HG02970 (cell line): ENCODE measurements at regions not wholly inside any gene's neighbourhood (a gene's known extent, or its start where the extent isn't known, plus 50 kb on each side); places are given as distances from the start of the nearest gene placed in this dataset.
"Not testable (repeated sequence)": the region's sequence is repeated elsewhere in the genome, so short reads cannot be mapped to it uniquely, and the experiment has no call there.

Experiments used
- ATAC-seq: cut with Tn5 transposase; IDR thresholded peaks from one replicate; pipeline ENCODE4 v1.9.1; 2021; ENCODE audit warnings: mild to moderate bottlenecking, moderate library complexity, moderate number of reproducible peaks; ENCODE audit not compliant: unreplicated experiment, low FRiP score

GRCh38 chr17:5741810-5742209 is 157.5 kb upstream of the NLRP1 start:
- ATAC-seq = no peak

GRCh38 chr17:5745111-5745813 is 161.0 kb upstream of the NLRP1 start:
- ATAC-seq = no peak

GRCh38 chr17:5747276-5747675 is 163.0 kb upstream of the NLRP1 start:
- ATAC-seq = no peak

GRCh38 chr17:5747964-5748363 is 163.7 kb upstream of the NLRP1 start:
- ATAC-seq = no peak

GRCh38 chr17:5753421-5753820 is 169.1 kb upstream of the NLRP1 start:
- ATAC-seq = no peak

GRCh38 chr17:5757314-5757907 is 173.1 kb upstream of the NLRP1 start:
- ATAC-seq = no peak

- ATAC-seq = no peak
Measured at GRCh38 chr17:5758651-5759050, 174.3 kb upstream of the NLRP1 start.

GRCh38 chr17:5759501-5759925 is 175.2 kb upstream of the NLRP1 start:
- no peak for ATAC-seq

- ATAC-seq = no peak
Measured at GRCh38 chr17:5762191-5762590, 177.9 kb upstream of the NLRP1 start.

- ATAC-seq = no peak
Measured at GRCh38 chr17:5763595-5764306, 179.4 kb upstream of the NLRP1 start.

- ATAC-seq = no peak
Measured at GRCh38 chr17:5769593-5770354, 185.5 kb upstream of the NLRP1 start.

GRCh38 chr17:5770441-5771270 is 186.3 kb upstream of the NLRP1 start:
- no peak for ATAC-seq

- not testable (repeated sequence) for ATAC-seq
Measured at GRCh38 chr17:5771271-5771577, 186.9 kb upstream of the NLRP1 start.

- ATAC-seq = not testable (repeated sequence)
Measured at GRCh38 chr17:5772017-5772416, 187.7 kb upstream of the NLRP1 start.

GRCh38 chr17:5772720-5773119 is 188.4 kb upstream of the NLRP1 start:
- ATAC-seq = no peak

- ATAC-seq = no peak
Measured at GRCh38 chr17:5773816-5774360, 189.6 kb upstream of the NLRP1 start.

- no peak for ATAC-seq
Measured at GRCh38 chr17:5775098-5775497, 190.8 kb upstream of the NLRP1 start.

GRCh38 chr17:5780476-5780875 is 196.2 kb upstream of the NLRP1 start:
- ATAC-seq = no peak

GRCh38 chr17:5781236-5781927 is 197.1 kb upstream of the NLRP1 start:
- no peak for ATAC-seq
